ENCODE measurements at regions not wholly inside any gene's neighbourhood (a gene's known extent, or its start where the extent isn't known, plus 50 kb on each side); places are given as distances from the start of the nearest gene placed in this dataset.

GRCh38 chr10:52965509-52965908 is 192.9 kb upstream of the MBL2 start:
- TF ChIP-seq CTCF (IDR thresholded peaks at IDR 0.05), result no peak
- no peak for TF ChIP-seq EP300 (IDR thresholded peaks at IDR 0.05)
